ENCODE measurements at regions not wholly inside any gene's neighbourhood (a gene's known extent, or its start where the extent isn't known, plus 50 kb on each side); places are given as distances from the start of the nearest gene placed in this dataset.

- TF ChIP-seq CTCF (conservative IDR thresholded peaks at IDR 0.05; ENCODE audit: low read length) (no peak), EZH2phosphoT487 (IDR thresholded peaks at IDR 0.05; ENCODE audit: borderline replicate concordance) (no peak)
- no peaks in the 10 kb centered on the region for H3K79me2 ChIP-seq (ENCODE audit: insufficient read depth, low read length)
- no peaks in the 10 kb centered on the region for H4K20me1 ChIP-seq (ENCODE audit: insufficient read depth, low read length, poor library complexity, severe bottlenecking)
- no peaks in the 10 kb centered on the region for H3K36me3 ChIP-seq (ENCODE audit: insufficient read depth, low read length)
- H3K9me2 ChIP-seq (replicated peaks; ENCODE audit: low read depth, low read length): no peaks in the 10 kb centered on the region
- no peak overlapping the region for H2AFZ ChIP-seq (ENCODE audit: low read length)
- no peaks in the 10 kb centered on the region for H3K27me3 ChIP-seq (ENCODE audit: insufficient read depth, low read length, poor library complexity, severe bottlenecking)
- no peak overlapping the region for H3K4me3 ChIP-seq (ENCODE audit: low read length, poor library complexity, severe bottlenecking)
- no peaks in the 10 kb centered on the region for H3K9me3 ChIP-seq (ENCODE audit: insufficient read depth, low read depth, low read length)
- no peaks in the 10 kb centered on the region for H3F3A ChIP-seq (ENCODE audit: low read depth)
- no peak overlapping the region for H3K4me2 ChIP-seq (ENCODE audit: low read depth, low read length, poor library complexity, severe bottlenecking)
- H3K9ac ChIP-seq (ENCODE audit: low read depth, low read length, poor library complexity, severe bottlenecking): no peak overlapping the region
- H3K4me1 ChIP-seq (ENCODE audit: insufficient read depth, low read length, poor library complexity, severe bottlenecking): peaks cover 48% of the 10 kb centered on the region
These were observed 90.7 kb upstream of the BACH2 start for GRCh38 chr6:90387383-90387775.

GRCh38 chr6:90386399-90387382, 90.0 kb upstream of the BACH2 start:
- Histone ChIP-seq H3K4me3 (ENCODE audit: low read length, poor library complexity, severe bottlenecking) (no peak overlapping the region), H2AFZ (ENCODE audit: low read length) (no peak overlapping the region), H3K27me3 (ENCODE audit: insufficient read depth, low read length, poor library complexity, severe bottlenecking) (no peaks in the 10 kb centered on the region), H3K4me2 (ENCODE audit: low read depth, low read length, poor library complexity, severe bottlenecking) (no peak overlapping the region), H3K9me3 (ENCODE audit: insufficient read depth, low read depth, low read length) (no peaks in the 10 kb centered on the region), H3K79me2 (ENCODE audit: insufficient read depth, low read length) (no peaks in the 10 kb centered on the region), H3K36me3 (ENCODE audit: insufficient read depth, low read length) (no peaks in the 10 kb centered on the region), H3K4me1 (ENCODE audit: insufficient read depth, low read length, poor library complexity, severe bottlenecking) (peaks cover 50% of the 10 kb centered on the region), H3K9me2 (replicated peaks; ENCODE audit: low read depth, low read length) (no peaks in the 10 kb centered on the region), H4K20me1 (ENCODE audit: insufficient read depth, low read length, poor library complexity, severe bottlenecking) (no peaks in the 10 kb centered on the region), H3F3A (ENCODE audit: low read depth) (no peaks in the 10 kb centered on the region), H3K9ac (ENCODE audit: low read depth, low read length, poor library complexity, severe bottlenecking) (no peak overlapping the region)
- no peak for TF ChIP-seq EZH2phosphoT487 (IDR thresholded peaks at IDR 0.05; ENCODE audit: borderline replicate concordance)
- no peak for TF ChIP-seq CTCF (conservative IDR thresholded peaks at IDR 0.05; ENCODE audit: low read length)

GRCh38 chr6:90385759-90386313, 89.2 kb upstream of the BACH2 start:
- H3K9ac ChIP-seq (ENCODE audit: low read depth, low read length, poor library complexity, severe bottlenecking): no peak overlapping the region
- H3K79me2 ChIP-seq (ENCODE audit: insufficient read depth, low read length): no peaks in the 10 kb centered on the region
- no peak overlapping the region for H3K4me2 ChIP-seq (ENCODE audit: low read depth, low read length, poor library complexity, severe bottlenecking)
- no peak overlapping the region; the same call in 1 of the 2 replicates for H2AFZ ChIP-seq (ENCODE audit: low read length)
- no peaks in the 10 kb centered on the region for H3K36me3 ChIP-seq (ENCODE audit: insufficient read depth, low read length)
- H3K9me2 ChIP-seq (replicated peaks; ENCODE audit: low read depth, low read length): no peaks in the 10 kb centered on the region
- peaks cover 50% of the 10 kb centered on the region for H3K4me1 ChIP-seq (ENCODE audit: insufficient read depth, low read length, poor library complexity, severe bottlenecking)
- H3K27me3 ChIP-seq (ENCODE audit: insufficient read depth, low read length, poor library complexity, severe bottlenecking): no peaks in the 10 kb centered on the region
- no peaks in the 10 kb centered on the region for H4K20me1 ChIP-seq (ENCODE audit: insufficient read depth, low read length, poor library complexity, severe bottlenecking)
- no peak for TF ChIP-seq EZH2phosphoT487 (IDR thresholded peaks at IDR 0.05; ENCODE audit: borderline replicate concordance)
- TF ChIP-seq CTCF (conservative IDR thresholded peaks at IDR 0.05; ENCODE audit: low read length): no peak
- no peaks in the 10 kb centered on the region for H3F3A ChIP-seq (ENCODE audit: low read depth)
- no peak overlapping the region for H3K4me3 ChIP-seq (ENCODE audit: low read length, poor library complexity, severe bottlenecking)
- H3K9me3 ChIP-seq (ENCODE audit: insufficient read depth, low read depth, low read length): no peaks in the 10 kb centered on the region
